Right cardiac atrium (tissue), 5 donors: ENCODE measurements at regions not wholly inside any gene's neighbourhood (a gene's known extent, or its start where the extent isn't known, plus 50 kb on each side); places are given as distances from the start of the nearest gene placed in this dataset.
A peak's percentile ranks its signal among the peaks of the same experiment; 100 is the strongest.

Source experiments
- ATAC-seq, 2 donors: fragments of 200-7000 bp; cut with Tn5 transposase; one replicate each; pipeline versions ENCODE4 v1.8.0 to v1.9.1; 2020; ENCODE audit warnings: moderate library complexity in 2 of 2, mild to moderate bottlenecking in 1 of 2
- DNase-seq, 3 donors: peaks; one replicate each; pipeline ENCODE4 v3.0.0-alpha.2; 2020
- H3K27ac ChIP-seq: one replicate; pipeline ENCODE4 v1.5.1; 2013; ENCODE audit warnings: mild to moderate bottlenecking, low read length, control low read depth, moderate library complexity
- H3K27me3 ChIP-seq: one replicate; pipeline ENCODE4 v1.6.1; 2013; ENCODE audit not compliant: control insufficient read depth, insufficient read depth
- H3K4me1 ChIP-seq: one replicate; pipeline ENCODE4 v1.6.1; 2013; ENCODE audit warnings: low read length; ENCODE audit not compliant: control insufficient read depth, insufficient read depth
- H3K4me3 ChIP-seq: one replicate; pipeline ENCODE4 v1.5.1; 2013; ENCODE audit warnings: low read length, control low read depth
- H3K9me3 ChIP-seq: one replicate; pipeline ENCODE4 v1.6.1; 2013; ENCODE audit warnings: low read length; ENCODE audit not compliant: control insufficient read depth
- WGBS: extraction: QIAGEN DNeasy Blood & Tissue Kit; methylation state at CpG from one replicate; pipeline ENCODE4 v1.1.7; 2013; 5-methylcytosine and 5-hydroxymethylcytosine counted together
- intact Hi-C, 4 donors: fragments of 100-400 bp; cut with DNase I; formaldehyde crosslinking; loops; one replicate each; pipeline versions ENCODE4 v1.11.0 to v1.14.0; 2022 to 2023
- donor health status: healthy with polysubstance abuse.
- donor health status: DM: no; HTN: yes; CAD: no.
- donor health status: DM: no; HTN: no; CAD: no.
- donor health status: DM: no; HTN: yes; CAD: no; lungs with severe emphysema.
- donor health status: DM: yes; HTN: yes; CAD: no.

DNA sequence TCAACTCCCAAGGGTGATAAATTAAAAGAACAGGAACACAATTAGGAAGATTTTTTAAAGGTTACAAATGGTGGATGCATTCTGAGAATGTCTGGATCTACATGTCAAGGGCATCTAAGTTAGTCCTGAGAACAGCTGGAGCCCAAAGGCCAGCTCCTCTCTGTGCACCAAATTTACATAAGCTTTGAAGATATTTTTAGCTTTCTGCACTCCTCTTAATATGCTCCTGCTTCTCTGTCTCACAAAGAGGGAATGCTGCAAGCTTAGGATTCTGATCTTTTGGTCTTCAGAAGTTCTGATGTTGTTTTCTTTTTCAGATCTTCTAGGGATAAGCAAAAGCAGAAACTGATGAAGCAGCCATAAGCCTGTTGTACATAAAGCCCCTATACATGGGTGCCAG, 309.8 kb upstream of the NCAM1 start:
- no peaks in the 10 kb centered on the region for H3K27me3 ChIP-seq
- no peaks in the 10 kb centered on the region for H3K9me3 ChIP-seq
- DNase-seq (no peak), ATAC-seq (peak; percentile 16 to 36)
- no peak overlapping the region for H3K4me3 ChIP-seq
- intact Hi-C loops: loop anchor here in 1 of 4 donors (10.0 kb wide), 1 partner anchor 133 kb away; no protein-coding TSS in a partner anchor
- H3K4me1 ChIP-seq: peaks cover 6% of the 10 kb centered on the region
- H3K27ac ChIP-seq: peak overlapping the region; percentile 47

DNA sequence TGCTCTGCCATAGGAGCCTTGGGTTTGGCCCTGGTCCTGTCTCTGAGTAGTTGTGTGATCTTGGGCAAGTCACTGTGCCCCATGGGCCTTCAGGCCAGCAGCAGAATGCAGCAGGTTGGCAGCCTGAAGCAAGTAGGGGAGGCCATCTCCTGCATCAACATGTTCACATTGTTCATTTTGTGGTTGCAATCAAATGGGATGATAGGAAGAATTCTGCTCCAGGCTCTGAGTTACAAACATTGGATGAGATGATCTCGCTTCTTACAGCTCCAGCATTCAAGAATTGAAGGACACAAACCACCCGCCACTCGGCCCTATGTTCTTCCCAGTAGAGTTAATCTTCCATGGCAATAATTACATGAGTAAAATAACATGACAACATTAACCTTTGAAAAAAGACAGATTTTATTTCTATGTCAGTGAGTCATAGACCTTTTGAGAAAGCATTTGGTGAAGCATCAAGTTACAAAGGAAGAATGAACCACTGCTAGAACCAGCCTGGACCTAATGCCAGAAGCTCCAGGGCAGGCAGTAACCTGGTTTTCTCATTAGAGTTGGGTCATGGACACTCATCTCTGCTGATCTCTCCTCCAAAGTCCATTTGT, 308.3 kb upstream of the NCAM1 start:
- Histone ChIP-seq H3K4me3 (no peak overlapping the region), H3K4me1 (peaks cover 6% of the 10 kb centered on the region), H3K27me3 (no peaks in the 10 kb centered on the region), H3K27ac (no peak overlapping the region), H3K9me3 (no peaks in the 10 kb centered on the region)
- 93% methylated on average over 3 of the region's 3 CpGs for WGBS
- intact Hi-C loops: loop anchor here in 1 of 4 donors (10.0 kb wide), 1 partner anchor 132 kb away; no protein-coding TSS in a partner anchor
- ATAC-seq (no peak), DNase-seq (peak in 1 of 3 donors; percentile 19)

DNA sequence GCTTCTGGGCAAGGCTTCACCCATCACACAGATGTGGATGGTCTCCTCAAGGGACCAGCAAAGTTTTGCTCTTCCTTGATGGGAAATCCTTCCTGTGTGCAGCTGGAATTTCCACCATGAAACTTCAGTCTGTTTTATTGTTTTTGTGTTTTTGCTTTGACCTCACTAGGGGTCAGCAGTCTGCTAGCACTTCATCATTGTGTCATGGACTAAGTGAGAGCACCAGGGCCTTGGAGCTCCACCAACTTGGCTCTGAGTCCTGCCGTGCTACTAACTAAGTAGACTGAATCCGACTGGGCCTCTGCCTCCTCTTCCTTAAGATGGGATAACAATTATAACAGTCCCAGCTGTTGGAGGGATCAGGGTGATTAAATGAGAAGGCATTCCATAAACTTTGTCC, 305.8 kb upstream of the NCAM1 start:
- peak; percentile 85 to 95 (median 92) for DNase-seq
- H3K27ac ChIP-seq: peak overlapping the region; percentile 42
- peaks cover 8% of the 10 kb centered on the region for H3K4me1 ChIP-seq
- H3K4me3 ChIP-seq: no peak overlapping the region
- WGBS: 12% methylated on average over 2 of the region's 2 CpGs
- no peaks in the 10 kb centered on the region for H3K9me3 ChIP-seq
- intact Hi-C loops: loop anchor here in 1 of 4 donors (10.0 kb wide), 1 partner anchor 129 kb away; no protein-coding TSS in a partner anchor
- peak; percentile 73 to 81 for ATAC-seq
- no peaks in the 10 kb centered on the region for H3K27me3 ChIP-seq

DNA sequence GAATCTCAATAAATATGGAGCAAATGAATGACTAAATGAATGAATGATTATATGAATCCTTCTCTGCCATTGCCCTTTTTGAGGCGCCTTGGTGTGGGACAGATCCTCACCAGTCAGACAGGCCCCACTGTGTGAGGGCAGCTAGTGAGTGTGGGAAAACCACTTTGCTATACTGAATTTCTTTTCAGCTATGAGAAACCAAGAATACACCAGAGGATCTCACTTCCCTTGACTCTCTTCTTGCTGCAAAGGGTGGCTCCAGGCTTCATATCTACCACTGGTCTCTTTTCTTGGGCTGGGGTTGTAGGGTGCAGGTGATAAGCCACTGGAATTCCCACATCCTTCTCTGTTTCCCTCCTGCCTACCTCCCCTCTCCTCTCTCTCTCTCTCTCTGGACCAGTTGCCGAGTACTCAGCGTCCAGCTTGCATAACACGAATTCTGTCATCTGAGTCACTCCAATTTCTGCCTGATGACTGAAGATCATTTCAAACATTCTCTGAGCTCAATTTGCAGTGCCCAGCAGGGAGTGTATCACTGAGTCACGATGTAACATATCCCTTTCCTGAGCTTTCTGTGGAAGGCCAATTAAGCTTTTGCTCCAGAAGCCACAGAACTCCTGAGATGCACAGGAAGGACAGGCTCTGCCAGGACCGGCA, 304.3 kb upstream of the NCAM1 start:
- Histone ChIP-seq H3K9me3 (no peaks in the 10 kb centered on the region), H3K27me3 (no peaks in the 10 kb centered on the region), H3K4me1 (peaks cover 8% of the 10 kb centered on the region), H3K27ac (peak overlapping the region; percentile 9), H3K4me3 (no peak overlapping the region)
- DNase-seq: peak in 1 of 3 donors; percentile 49
- 62% methylated on average over 6 of the region's 6 CpGs for WGBS
- intact Hi-C loops: loop anchor here in 1 of 4 donors (10.0 kb wide), 1 partner anchor 128 kb away; no protein-coding TSS in a partner anchor
- ATAC-seq: peak; percentile 37 to 56

DNA sequence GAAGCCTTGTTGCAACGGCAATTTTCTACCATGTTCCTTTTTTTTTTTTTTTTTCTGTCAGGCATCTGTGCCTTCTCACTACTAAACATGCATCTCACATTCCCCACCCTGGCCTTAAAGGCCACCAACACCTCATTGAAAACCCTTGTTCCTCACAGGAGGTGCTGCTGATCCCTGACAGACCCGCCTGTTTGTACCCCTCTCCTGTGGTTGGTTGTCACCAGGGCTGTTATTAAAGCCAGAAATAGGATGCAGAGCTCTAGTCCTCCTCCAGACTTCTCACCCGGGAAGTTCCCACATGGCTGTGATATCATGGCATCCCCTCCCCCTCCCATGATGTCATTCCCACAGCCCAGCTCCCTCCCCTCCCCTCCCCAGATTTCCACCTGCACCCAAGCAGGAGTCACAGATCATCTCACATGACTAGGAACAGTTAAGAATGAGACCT, 302.8 kb upstream of the NCAM1 start:
- Histone ChIP-seq H3K4me1 (peaks cover 8% of the 10 kb centered on the region), H3K4me3 (no peak overlapping the region), H3K27me3 (no peaks in the 10 kb centered on the region), H3K27ac (peak overlapping the region; percentile 60), H3K9me3 (no peaks in the 10 kb centered on the region)
- 39% methylated on average over 3 of the region's 3 CpGs for WGBS
- ATAC-seq: peak; percentile 73 to 79
- DNase-seq: peak; percentile 18 to 55 (median 53)
- intact Hi-C loops: loop anchor here in 1 of 4 donors (10.0 kb wide), 1 partner anchor 126 kb away; no protein-coding TSS in a partner anchor

DNA sequence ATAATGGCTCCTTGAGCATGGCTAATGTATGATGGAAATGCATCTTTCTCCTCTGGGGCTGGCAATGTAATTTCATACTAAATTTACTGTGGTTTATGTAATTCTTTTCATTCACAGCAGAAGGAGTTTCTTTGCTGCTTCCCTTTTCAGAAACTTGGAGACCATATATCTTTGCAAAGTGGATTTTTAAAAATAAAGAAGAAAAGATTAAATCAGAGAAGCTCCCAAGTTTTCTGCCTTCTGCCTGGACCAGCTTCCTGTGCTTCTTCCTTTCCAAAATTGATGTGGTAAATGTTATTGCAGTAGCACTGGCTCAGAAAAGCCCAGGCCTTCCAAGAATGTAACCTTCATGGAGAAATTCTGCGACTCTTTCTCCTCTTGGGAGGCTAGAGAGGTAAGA, 300.1 kb upstream of the NCAM1 start:
- H3K4me3 ChIP-seq: no peak overlapping the region
- H3K4me1 ChIP-seq: peaks cover 3% of the 10 kb centered on the region
- DNase-seq (no peak), ATAC-seq (no peak)
- 82% methylated on average over 1 of the region's 1 CpG for WGBS
- H3K9me3 ChIP-seq: no peaks in the 10 kb centered on the region
- intact Hi-C loops: no loop called here
- H3K27me3 ChIP-seq: no peaks in the 10 kb centered on the region
- no peak overlapping the region for H3K27ac ChIP-seq

DNA sequence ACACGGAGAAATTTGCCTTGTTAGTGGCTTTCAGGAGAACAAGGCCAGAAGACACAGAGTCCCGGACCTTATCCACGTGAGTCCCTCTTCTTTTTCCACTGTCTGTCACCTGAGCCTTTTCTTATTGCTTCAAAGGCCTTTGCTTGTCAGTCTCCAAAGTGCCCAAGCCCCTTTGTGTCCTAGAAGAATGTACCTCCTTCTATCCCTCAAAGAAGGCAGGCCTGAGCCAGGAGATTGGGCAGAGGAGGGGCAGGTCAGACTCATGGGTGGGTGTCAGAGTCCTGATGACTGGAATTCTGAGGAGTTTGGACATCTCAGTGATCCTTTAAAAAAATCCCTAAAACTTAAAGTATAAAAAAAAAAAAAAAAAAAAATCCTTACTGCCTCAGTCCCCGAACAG, 299.6 kb upstream of the NCAM1 start:
- DNase-seq (no peak), ATAC-seq (no peak)
- Histone ChIP-seq H3K4me3 (no peak overlapping the region), H3K4me1 (peaks cover 3% of the 10 kb centered on the region), H3K27ac (no peak overlapping the region), H3K27me3 (no peaks in the 10 kb centered on the region), H3K9me3 (no peaks in the 10 kb centered on the region)
- 87% methylated on average over 4 of the region's 4 CpGs for WGBS
- intact Hi-C loops: no loop called here

DNA sequence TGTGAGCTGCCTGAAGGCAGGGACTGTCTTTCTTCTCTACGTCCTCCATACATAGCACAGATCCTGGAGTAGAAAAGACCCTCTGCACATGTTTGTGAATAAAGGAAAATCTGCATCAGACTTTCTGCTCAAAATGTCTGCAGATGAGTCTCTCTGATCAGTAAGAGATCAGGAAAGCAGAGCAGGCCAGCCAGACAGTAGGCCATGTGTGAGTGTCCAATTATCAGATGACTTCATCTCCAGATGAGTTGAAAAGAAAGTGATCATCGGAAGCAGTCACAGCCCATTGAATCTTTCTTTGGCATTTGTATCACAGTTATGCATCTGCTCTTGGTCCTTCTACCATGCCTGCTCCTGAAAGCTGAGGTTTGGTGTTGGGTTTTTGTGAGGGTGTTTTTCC, 298.7 kb upstream of the NCAM1 start:
- intact Hi-C loops: no loop called here
- Histone ChIP-seq H3K27me3 (no peaks in the 10 kb centered on the region), H3K4me3 (no peak overlapping the region), H3K27ac (no peak overlapping the region), H3K4me1 (peaks cover 3% of the 10 kb centered on the region), H3K9me3 (no peaks in the 10 kb centered on the region)
- WGBS: 93% methylated on average over 2 of the region's 2 CpGs
- DNase-seq (no peak), ATAC-seq (no peak)

DNA sequence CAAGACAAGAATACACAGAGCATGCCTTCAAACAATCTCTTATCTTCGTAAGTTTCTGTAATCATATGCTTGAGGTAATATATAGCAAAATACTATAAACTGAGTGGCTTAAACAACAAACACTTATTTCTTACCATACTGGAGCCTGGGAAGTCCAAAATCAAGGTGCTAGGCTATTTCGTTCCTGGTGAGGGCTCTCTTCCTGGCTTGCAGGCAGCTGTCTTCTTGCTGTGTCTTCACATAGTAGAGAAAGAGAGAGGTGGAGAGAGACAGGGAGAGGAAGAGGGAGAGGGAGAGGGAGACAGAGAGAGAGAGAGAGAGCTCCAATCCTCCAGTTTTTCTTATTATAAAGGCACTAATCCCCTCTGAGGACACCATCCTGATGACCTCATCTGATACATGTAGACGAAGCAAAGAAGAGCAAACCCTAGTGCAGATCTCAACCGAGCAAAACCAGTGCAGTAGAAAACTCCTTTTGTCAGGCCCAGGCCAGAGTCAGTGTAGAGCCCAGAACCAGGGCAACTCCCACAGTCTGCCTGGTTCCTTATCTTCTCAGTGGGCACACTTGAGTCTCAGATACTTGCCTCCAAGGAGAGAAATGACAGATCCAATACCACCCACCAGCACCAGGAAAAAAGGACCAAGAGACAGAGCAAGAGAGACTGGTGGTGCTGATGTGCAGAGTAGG, 297.1 kb upstream of the NCAM1 start:
- Histone ChIP-seq H3K4me1 (no peaks in the 10 kb centered on the region), H3K27ac (no peak overlapping the region), H3K4me3 (no peak overlapping the region), H3K27me3 (no peaks in the 10 kb centered on the region), H3K9me3 (no peaks in the 10 kb centered on the region)
- intact Hi-C loops: no loop called here
- DNase-seq: no peak
- 79% methylated on average over 4 of the region's 4 CpGs for WGBS
- no peak for ATAC-seq

DNA sequence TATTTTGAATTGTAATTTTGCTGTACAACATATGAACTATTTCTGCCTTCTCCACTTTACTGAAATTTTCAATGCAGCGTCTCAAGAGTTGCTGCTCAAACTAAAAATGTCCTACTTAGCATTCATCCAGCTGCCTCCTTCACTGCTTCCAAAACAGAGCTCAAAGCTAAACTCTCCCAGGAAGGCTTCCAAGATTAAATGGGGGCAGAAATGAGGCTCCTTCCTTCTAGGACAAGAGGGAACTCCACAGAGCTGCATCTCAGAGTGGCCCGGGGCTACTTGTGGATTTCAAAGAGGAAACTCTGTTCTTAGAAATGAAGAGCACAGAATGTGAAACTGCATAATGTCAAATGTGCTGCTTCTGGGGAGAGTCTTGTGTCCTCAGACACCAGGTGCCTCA, 295.9 kb upstream of the NCAM1 start:
- no peak overlapping the region for H3K4me3 ChIP-seq
- ATAC-seq: no peak
- H3K27me3 ChIP-seq: no peaks in the 10 kb centered on the region
- no peaks in the 10 kb centered on the region for H3K4me1 ChIP-seq
- WGBS: 74% methylated on average over 2 of the region's 2 CpGs
- H3K9me3 ChIP-seq: no peaks in the 10 kb centered on the region
- no peak overlapping the region for H3K27ac ChIP-seq
- no peak for DNase-seq
- intact Hi-C loops: no loop called here

DNA sequence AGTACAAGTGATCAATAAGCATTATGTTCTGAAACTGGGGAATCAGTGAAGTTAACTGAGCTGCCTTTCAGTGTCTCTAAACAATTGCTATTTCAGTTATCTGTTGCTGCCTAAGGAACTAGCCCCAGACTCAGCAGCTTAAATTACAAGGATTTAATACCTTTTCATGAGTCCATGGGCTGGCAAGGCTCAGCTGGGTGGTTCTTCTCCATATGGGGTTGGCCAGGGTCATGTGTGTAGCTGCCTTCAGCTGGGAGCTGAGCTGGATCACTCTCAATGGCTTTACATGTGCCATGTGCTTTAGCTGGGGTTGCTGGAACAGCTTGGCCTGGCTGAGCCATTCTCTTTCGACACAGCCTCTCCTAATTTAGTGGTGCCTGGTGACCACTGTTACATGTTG, 295.0 kb upstream of the NCAM1 start:
- ATAC-seq (no peak), DNase-seq (no peak)
- whole genome bisulfite sequencing: 95% methylated on average over 1 of the region's 1 CpG
- no peaks in the 10 kb centered on the region for H3K4me1 ChIP-seq
- no peaks in the 10 kb centered on the region for H3K27me3 ChIP-seq
- H3K4me3 ChIP-seq: no peak overlapping the region
- H3K27ac ChIP-seq: no peak overlapping the region
- no peaks in the 10 kb centered on the region for H3K9me3 ChIP-seq
- intact Hi-C loops: no loop called here
